Stimulated activated CD8-positive, alpha-beta memory T cell treated with anti-CD3 and anti-CD28 coated beads, Interleukin-4, amount 100 ng/mL, for 4 hours (primary cell): ENCODE measurements at regions not wholly inside any gene's neighbourhood (a gene's known extent, or its start where the extent isn't known, plus 50 kb on each side); places are given as distances from the start of the nearest gene placed in this dataset.

Source experiments
- DNase-seq, 2 donors: peaks; one replicate each; pipeline ENCODE4 v3.0.0-alpha.2; 2020; ENCODE audit warnings: low read depth in 2 of 2, low spot score in 1 of 2

GRCh38 chr9:17967731-17968130 lies 388.9 kb downstream of the SH3GL2 start:
- DNase-seq: no peak

- no peak for DNase-seq
These were observed 390.4 kb downstream of the SH3GL2 start for GRCh38 chr9:17969232-17969631.

- DNase-seq: no peak
These were observed 391.4 kb downstream of the SH3GL2 start for GRCh38 chr9:17970277-17970676.

DNA sequence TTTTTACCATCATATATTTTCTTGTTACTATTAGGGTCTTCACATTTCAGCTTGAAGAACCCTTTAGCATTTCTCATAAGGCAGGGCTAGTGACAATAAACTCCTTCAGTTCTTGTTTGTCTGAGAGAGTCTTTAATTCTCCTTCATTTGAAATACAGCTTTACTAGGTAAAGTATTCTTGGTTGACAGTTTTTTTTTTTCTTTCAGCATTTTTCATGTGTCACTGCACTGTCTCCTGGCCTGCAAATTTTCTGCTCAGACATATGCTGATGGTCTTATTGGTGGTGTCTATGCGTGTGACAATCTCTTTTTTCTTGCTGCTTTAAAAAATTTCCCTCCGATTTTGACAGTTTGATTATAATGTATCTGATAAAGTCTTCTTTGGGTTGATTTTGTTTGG lies 399.9 kb downstream of the SH3GL2 start:
- no peak for DNase-seq

DNA sequence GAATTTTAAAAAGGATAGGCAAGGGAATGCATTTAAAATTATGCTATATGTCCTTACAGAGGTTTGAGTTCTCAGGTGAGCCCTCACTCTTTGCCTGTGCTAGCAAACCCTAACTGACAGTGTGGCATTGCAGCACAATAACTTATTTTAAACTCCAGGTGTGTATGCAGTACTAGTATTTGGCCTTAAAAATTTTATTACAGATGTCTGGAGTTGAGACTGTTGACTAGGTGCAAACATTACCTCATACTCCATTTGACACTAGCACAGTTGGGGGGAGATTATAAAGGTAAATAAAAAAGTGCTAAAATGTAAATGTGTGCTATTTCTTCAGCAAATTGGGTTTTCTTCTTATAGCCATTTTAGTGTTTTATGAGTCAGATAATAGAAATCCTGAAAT lies 407.7 kb downstream of the SH3GL2 start:
- DNase-seq: no peak

GRCh38 chr9:17987189-17987588 lies 408.3 kb downstream of the SH3GL2 start:
- DNase-seq: no peak

DNA sequence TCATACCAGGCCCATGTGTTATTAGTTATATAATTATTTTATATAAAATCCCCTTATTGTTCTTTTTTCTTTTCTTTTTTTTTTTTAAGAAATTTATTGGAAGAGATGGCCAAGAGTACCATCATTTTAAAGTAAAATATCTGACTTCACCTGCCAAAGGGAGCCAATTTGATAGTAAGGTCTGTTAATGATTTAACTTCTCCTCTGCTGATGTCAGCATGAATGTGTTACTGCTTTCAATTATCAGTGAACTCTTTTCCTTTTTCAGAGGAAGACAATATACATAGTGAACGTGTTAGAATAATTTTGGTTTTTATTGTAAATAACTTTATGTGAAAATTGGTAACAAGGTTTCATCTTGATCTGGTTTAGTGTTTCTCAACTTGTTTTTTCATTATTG lies 409.6 kb downstream of the SH3GL2 start:
- DNase-seq: no peak

- no peak for DNase-seq
These were observed 411.7 kb downstream of the SH3GL2 start for GRCh38 chr9:17990602-17991001.

DNA sequence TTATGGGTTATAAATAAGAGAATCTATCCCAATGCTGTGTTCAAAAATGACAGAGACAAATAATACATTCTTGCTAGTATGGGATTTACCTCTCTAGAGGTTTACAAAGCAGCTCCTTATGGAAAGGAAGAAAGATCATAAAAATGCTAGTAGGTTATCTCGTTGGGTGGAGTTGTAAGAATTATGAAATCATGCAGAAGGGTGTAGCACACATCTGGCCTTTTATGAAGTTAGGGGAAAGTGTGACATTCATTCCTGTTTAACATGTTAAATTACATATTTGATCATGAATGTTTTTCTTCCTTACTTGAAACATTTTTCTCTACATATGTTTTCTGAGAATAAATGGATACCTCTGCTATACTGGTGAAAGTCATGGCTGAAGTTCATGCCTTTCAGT lies 414.2 kb downstream of the SH3GL2 start:
- DNase-seq: no peak

DNA sequence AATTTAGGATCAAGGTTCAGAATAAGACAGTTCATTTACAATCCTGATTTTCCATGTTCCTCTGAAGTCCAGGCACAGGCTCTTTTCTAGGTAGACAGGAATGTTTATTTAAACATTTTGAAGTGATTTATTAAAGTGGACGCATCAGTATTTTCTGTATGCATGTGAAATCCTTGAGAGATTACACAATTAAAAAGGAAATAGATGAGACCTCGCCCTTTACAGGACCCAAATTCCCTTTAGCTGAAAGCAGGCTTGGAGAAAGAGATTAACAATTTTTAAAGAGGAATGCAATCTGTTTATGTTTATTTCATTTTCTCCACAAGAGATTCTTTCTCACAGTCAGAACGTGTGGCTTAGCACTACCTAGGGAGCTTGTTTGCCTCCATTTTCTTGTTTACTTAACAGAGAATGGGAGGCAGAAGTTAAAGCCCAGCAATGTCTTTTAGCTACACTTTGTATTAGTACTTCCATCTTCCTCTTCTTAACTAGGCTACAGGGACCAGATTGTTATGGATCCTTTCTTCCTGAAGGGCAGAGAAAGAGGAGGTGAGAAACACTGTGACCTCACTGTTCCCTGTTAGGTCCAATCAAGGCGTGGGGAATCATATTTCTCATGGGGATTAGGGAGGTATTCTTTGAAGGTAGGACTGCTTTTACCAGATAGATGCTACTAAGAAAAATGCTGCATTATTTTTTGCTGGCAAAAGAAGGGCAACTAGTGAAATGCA lies 416.0 kb downstream of the SH3GL2 start:
- no peak for DNase-seq

DNA sequence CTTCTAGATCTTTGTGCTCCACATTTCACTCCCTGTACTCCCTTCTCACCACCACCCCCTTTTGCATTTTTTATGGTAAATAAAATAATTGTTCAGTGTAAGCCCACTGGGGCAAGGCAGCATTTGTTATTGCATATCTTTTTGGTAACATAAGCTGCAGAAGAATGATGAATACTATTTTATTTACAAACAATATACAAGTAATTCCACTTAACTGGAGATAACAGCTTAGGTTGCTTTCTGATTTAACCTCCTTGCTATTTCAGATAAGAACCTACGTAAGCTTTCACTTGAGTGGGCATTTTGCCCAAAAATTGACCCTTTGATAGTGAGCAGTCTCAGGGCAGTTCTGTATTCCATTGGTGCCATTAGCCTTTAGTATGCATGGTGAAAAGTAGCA lies 417.9 kb downstream of the SH3GL2 start:
- DNase-seq: no peak

DNA sequence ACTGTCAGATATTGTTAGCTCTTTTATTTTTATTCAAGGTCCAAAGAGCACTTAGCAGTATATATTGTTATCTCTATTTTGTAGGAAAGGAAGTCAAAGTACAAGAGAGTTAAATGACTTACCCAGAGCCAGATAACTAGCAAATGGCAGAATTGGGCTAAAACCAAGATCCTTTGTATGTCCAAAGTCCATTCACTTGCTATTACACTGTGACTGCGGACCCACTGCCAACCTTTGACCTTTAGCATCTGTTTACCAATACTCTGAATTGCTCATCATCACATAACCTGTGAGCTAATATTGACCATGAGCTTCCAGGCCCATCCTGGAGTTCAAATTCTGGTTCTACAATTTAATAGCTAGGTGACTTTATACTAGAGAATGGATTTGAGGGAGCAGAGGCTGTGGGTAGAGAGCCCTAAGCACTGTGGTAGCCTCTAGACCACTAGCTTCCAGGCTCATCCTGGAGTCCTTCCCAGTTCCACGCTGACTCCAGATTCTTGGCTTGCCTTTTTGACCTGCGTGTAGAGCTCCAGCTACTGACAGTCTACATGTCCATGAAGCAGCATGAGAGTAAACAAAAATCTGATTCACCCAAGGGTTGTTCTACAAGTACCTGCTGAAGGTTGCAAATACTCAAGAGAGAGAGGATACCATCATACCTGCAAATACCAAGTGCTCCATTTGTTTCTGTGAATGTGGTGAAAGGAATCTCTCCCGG lies 424.0 kb downstream of the SH3GL2 start:
- DNase-seq: no peak

DNA sequence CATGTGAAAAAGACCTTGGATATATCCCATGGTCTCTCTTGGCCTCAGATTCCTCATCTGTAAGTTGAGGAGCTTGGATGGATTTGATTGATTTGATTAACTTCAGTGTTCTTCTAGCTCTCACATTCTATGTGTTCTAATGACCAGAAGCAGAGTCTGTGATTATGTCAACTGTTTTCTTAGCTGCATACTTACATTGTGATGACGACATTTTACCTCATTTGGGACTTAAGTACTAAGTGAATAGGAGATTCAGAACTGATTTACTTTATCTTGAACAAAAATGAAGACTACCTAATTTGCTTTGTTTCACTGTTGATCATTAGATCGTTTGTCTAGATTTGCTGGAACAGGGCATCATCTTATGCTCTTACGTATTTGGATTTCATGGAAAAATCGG lies 427.7 kb downstream of the SH3GL2 start:
- no peak for DNase-seq

- DNase-seq: no peak
These were observed 428.8 kb downstream of the SH3GL2 start for GRCh38 chr9:18007621-18008020.

GRCh38 chr9:18009902-18010301 lies 431.0 kb downstream of the SH3GL2 start:
- DNase-seq: no peak

- no peak for DNase-seq
These were observed 431.6 kb downstream of the SH3GL2 start for GRCh38 chr9:18010492-18010891.

DNA sequence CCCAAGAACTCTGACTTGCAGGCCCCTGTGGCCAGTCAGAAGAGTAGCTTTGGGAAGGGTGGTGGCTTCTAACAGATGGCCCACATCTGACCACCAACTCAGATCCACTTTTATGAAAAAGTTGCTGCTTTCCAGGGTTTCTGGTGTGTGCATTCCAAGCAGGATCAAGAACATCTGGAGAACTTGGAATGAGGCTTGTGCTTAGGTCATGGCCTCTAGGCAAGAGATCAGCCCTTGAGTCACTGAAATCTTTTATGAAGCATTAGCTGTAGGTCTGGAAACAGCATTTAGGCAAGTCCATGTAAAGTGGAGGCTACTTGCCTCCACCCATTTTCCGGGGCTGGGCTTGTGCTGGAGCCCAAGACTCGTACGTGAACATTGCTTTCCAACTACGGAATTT lies 433.3 kb downstream of the SH3GL2 start:
- no peak for DNase-seq

GRCh38 chr9:18014556-18014955 lies 435.7 kb downstream of the SH3GL2 start:
- DNase-seq: no peak

- DNase-seq: no peak
These were observed 436.2 kb downstream of the SH3GL2 start for GRCh38 chr9:18015116-18015515.

DNA sequence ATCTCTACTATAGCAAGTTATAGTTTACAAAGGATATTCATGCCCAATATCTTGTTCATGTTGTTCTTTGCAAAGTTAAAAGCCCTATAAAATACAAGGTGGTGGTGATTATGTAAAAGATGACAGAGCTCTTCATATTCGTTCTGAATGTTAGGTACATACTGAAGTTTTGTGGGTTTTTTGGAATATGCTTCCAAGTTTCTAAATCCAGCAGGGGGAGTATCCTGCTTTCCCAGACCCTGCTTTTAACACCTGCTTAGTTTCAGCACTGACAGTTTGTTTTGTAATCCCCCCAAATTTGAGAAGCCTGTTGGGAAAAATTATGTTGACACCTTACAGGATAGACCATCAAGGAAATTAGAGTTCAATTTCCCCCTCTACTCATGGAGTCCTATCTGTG lies 438.3 kb downstream of the SH3GL2 start:
- DNase-seq: no peak

GRCh38 chr9:18018221-18018620 lies 439.4 kb downstream of the SH3GL2 start:
- DNase-seq: no peak

- no peak for DNase-seq
These were observed 439.8 kb downstream of the SH3GL2 start for GRCh38 chr9:18018661-18019060.
